Activated T-helper 2 cell treated with anti-CD3 and anti-CD28 coated beads, Interferon-gamma antibody, Interleukin-2, Interleukin-4, amounts not matched to agents 10 μg/mL and 5 μg/mL and 100 μg/mL, durations not matched to agents 14 hours and 24 hours and 36 hours (primary cell): ENCODE measurements at regions not wholly inside any gene's neighbourhood (a gene's known extent, or its start where the extent isn't known, plus 50 kb on each side); places are given as distances from the start of the nearest gene placed in this dataset.
A peak's percentile ranks its signal among the peaks of the same experiment; 100 is the strongest.

Experiments used
- DNase-seq: peaks from one replicate; pipeline ENCODE4 v3.0.0; 2021; ENCODE audit warnings: low spot score
- H3K27ac Mint-ChIP-seq: one replicate; pipeline ENCODE4 v1.8.0; 2021; ENCODE audit warnings: mixed read lengths
- H3K27me3 Mint-ChIP-seq: one replicate; pipeline ENCODE4 v1.8.0; 2021; ENCODE audit warnings: low read depth, mixed read lengths
- H3K36me3 Mint-ChIP-seq: one replicate; pipeline ENCODE4 v1.8.0; 2021; ENCODE audit warnings: low read depth, mixed read lengths
- H3K4me1 Mint-ChIP-seq: one replicate; pipeline ENCODE4 v1.8.0; 2021; ENCODE audit warnings: low read depth, mixed read lengths
- H3K4me3 Mint-ChIP-seq: one replicate; pipeline ENCODE4 v1.8.0; 2021; ENCODE audit warnings: low read depth, mild to moderate bottlenecking, moderate library complexity, mixed read lengths
- H3K9me3 Mint-ChIP-seq: one replicate; pipeline ENCODE4 v1.8.0; 2021; ENCODE audit warnings: mixed read lengths
- intact Hi-C: fragments of 100-400 bp; cut with micrococcal nuclease; formaldehyde crosslinking; loops from one replicate; pipeline ENCODE4 v1.15.1; 2023

DNA sequence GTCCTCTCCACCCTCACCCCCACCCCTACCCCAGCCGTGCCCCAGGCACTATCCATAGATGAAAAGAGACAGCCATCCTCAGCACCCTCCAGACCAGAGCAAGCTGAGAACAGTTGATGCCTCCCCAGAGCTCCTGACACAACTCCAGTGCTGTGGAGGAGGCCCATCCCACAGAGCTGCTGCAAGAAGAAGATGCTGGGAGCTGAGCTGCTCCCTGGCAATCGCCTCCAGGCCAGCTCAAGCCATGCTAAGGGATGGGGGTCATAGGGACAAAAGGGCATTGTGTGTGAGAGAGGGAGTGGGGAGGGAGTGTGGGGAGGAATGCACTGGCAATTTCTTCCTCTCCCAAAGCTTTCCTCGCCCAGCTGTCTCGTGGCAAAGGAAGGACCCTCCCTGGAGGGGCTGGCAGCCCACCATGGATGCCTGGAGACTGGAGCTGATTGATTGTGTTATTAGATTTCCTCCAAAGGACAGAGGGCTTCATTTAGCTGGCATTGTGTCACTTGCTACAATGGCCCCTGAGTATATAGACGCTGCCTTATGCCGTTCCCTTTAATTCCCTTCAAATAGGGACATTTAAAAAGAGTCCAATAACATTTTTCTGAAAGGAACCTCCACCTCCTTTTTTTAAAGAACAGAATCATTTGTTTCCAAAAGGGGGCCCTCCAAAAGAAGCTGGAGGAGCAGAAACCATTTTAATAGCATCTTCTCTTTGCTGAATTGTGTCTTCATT lies 476.4 kb downstream of the FOXO1 start:
- Mint-ChIP-seq H3K4me1 (peaks cover 62% of the 10 kb centered on the region), H3K27me3 (peaks cover 2% of the 10 kb centered on the region), H3K36me3 (no peaks in the 10 kb centered on the region), H3K4me3 (peak overlapping the region; percentile 33), H3K9me3 (no peaks in the 10 kb centered on the region), H3K27ac (peak overlapping the region; percentile 79)
- DNase-seq = no peak
- intact Hi-C loops = loop anchor here (1.0 to 2.0 kb wide), 3 partner anchors 17 to 473 kb away; no protein-coding TSS in a partner anchor

DNA sequence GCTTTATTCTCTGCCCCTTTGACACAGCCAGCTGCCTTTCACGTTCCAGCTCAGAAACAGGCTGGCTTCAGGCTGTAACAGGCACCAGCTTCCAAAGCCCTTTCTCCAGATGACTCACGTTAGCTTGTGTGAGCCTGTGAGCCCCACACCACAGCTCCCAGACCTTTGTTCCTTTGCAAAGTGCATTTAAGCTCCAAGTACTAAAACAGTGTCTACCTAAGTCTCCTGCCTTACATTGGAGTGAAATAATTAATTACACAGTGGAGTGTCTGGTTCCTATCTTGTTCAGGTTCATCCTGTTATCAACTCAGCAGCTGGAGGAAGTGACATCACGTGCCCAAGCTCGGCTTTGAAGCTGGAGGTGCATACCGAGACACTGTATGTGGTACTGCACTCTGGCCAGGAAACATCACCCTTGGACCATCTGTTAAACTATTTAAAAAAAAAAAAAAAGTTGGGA lies 475.8 kb downstream of the FOXO1 start:
- H3K27me3 Mint-ChIP-seq = peaks cover 2% of the 10 kb centered on the region
- peak overlapping the region; percentile 31 for H3K4me3 Mint-ChIP-seq
- intact Hi-C loops = loop anchor here (1.0 kb wide), 1 partner anchor 473 kb away; no protein-coding TSS in a partner anchor
- H3K36me3 Mint-ChIP-seq = no peaks in the 10 kb centered on the region
- peaks cover 59% of the 10 kb centered on the region for H3K4me1 Mint-ChIP-seq
- H3K27ac Mint-ChIP-seq = peak overlapping the region; percentile 79
- no peaks in the 10 kb centered on the region for H3K9me3 Mint-ChIP-seq
- peak; percentile 55 for DNase-seq

DNA sequence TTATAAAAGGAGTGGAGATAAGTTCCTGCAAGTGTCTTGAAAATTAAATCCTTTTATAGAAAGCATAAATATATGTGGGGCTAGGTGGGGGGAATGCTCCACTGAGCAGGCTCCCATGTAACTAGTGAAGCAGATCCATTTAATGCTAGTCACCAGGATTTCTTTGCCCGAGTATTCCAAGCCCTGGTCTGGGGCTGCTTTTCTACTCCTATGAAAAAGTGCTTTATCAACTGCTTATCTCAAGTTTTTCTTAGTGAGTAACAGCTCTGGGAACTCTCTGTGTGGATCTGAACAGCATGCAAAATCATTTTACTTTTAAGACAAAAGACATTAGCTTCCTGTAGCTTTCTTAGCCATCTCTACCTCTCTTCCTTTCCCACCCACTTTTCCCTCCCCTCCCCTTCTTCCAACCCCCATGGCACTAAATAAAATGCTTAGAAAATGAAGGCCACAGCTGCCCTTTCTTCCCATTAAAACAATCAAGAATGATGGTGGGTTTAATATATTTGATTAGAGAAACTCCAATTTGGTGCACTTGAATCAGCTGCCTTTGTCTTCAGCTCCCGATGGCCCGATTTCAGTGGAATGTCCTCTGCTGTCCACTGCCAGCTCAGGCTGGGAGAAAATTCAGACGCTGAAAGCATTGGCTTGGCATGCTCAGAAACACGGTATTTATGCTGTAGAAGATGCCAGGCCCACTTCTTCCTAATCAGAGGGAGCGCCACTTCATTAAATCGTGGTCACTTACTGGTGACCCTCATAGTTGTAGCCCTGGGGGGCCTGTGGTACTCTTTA lies 475.1 kb downstream of the FOXO1 start:
- intact Hi-C loops = no loop called here
- no peaks in the 10 kb centered on the region for H3K9me3 Mint-ChIP-seq
- DNase-seq = no peak
- H3K4me1 Mint-ChIP-seq = peaks cover 55% of the 10 kb centered on the region
- no peaks in the 10 kb centered on the region for H3K36me3 Mint-ChIP-seq
- peaks cover 2% of the 10 kb centered on the region for H3K27me3 Mint-ChIP-seq
- no peak overlapping the region for H3K4me3 Mint-ChIP-seq
- H3K27ac Mint-ChIP-seq = no peak overlapping the region

DNA sequence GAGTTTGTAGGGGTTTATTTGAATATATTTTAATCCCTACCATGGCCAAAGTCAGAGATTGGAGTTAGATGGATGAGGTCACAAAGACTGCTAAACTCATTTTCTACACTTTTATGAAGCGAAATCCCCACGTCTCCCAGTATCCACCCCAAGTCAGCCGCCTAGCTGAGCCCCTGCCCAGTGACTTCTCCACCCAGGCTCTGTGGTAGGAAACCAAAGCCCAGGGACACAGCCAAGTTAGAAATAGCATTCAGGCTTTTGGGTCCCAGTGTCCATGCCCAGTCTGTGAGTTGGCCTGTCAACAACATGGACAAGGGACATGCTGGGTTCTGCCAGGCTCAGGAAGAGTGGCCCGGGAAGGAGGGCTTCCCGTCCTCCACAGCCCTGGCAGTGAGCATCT lies 474.0 kb downstream of the FOXO1 start:
- Mint-ChIP-seq H3K27me3 (peaks cover 2% of the 10 kb centered on the region), H3K27ac (no peak overlapping the region)

DNA sequence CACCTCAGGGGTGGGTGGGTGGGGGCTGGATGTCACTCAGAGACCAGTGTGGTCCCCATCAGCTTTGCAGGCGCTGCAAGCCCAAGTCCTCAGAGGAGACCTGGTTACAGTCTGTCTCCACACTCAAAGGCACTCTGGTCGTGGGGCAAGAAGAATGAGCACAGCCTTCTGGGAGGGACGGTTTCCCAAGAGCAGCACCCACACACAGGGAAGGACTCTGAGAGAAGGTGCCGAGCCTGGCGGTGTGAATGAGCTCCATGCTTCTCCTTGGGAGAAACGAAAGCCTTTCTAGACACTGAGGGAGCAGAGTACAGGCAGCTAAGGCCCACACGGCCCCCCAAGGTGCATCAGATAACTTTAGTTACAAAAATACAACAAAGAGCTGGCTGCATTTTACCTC lies 473.6 kb downstream of the FOXO1 start:
- H3K36me3 Mint-ChIP-seq = no peaks in the 10 kb centered on the region
- H3K27ac Mint-ChIP-seq = no peak overlapping the region
- H3K27me3 Mint-ChIP-seq = peaks cover 2% of the 10 kb centered on the region

More for the DNA sequence above, 474.0 kb downstream of the FOXO1 start:
- DNase-seq = no peak
- Mint-ChIP-seq H3K4me1 (peaks cover 45% of the 10 kb centered on the region), H3K36me3 (no peaks in the 10 kb centered on the region), H3K4me3 (no peak overlapping the region), H3K9me3 (no peaks in the 10 kb centered on the region)
- intact Hi-C loops = no loop called here

DNA sequence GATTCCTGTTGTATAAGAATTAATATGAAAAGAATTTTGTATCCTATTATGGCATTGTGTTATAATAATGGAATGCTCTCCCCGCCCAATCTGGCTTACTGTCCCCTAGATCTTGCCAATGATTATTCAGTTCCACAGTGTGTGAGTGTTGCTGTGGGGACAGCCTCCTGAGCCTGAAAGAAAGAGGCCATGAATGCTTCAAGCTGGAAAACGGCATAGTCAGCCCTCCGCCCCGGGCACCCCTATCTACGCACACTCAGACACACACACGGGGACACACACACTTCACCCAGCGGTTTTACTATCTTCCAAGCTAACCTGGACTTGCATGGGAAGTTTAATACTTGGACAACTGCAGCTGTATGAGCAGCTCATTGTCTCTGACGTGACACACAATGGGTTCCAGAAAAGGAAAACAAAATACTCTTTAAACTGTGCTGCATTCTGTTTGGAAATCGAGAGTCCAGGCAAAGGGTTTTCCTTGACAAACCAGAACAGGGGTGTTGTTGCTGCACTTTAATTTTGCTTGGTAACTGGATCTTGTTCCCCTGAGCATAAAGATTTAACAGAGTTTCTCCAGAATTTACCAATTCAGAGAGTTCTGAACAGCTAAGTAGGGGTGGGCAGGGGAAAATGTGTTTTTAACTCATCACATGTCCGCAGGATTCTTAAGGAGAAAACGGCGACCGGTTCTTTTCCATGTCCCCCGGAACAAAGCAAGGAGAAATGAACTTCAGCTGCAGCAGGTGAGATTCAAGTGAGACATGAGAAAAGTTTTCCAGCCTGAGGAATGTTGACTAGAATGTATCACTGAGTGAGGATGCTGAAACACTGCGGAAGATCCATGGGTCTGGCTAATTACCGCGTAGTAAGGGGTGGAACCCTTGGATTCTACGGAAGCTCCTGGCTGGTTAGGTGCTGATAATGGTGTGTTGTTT lies 472.9 kb downstream of the FOXO1 start:
- no peak for DNase-seq
- H3K36me3 Mint-ChIP-seq = no peaks in the 10 kb centered on the region
- H3K4me1 Mint-ChIP-seq = peaks cover 34% of the 10 kb centered on the region
- H3K9me3 Mint-ChIP-seq = no peaks in the 10 kb centered on the region
- H3K27me3 Mint-ChIP-seq = peaks cover 2% of the 10 kb centered on the region
- H3K4me3 Mint-ChIP-seq = no peak overlapping the region
- no peak overlapping the region for H3K27ac Mint-ChIP-seq
- intact Hi-C loops = no loop called here

More for the DNA sequence above, 473.6 kb downstream of the FOXO1 start:
- intact Hi-C loops = no loop called here
- no peak for DNase-seq
- peaks cover 41% of the 10 kb centered on the region for H3K4me1 Mint-ChIP-seq
- no peaks in the 10 kb centered on the region for H3K9me3 Mint-ChIP-seq
- no peak overlapping the region for H3K4me3 Mint-ChIP-seq

DNA sequence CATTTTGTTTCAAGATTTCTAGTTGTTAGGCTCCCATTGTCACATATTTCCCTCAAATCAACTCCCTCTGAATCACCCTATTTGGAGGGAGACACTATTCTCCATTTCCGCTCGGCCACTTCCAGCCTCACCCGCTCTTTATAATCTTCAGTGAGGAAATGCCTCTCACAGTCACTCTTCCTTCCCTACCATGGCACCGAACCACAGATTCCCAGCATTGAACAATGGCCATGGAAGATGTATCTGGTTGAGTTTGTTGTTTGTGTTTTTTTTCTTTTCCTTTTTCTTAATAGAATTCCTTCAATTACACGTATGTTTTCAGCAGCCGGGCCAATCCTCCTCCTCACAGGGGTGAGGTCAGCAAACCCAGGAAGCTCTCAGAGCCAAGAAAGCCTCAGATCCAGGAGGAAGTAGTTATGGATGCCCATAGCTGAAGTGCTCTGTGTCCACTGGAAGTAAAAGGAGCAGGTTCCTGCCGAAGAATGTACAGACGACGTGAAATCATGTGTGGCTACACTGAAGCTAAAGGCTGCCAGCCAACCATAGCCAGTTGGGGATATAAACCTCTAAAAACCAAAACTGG lies 472.1 kb downstream of the FOXO1 start:
- intact Hi-C loops = no loop called here
- Mint-ChIP-seq H3K4me1 (peaks cover 26% of the 10 kb centered on the region), H3K27ac (no peak overlapping the region)

DNA sequence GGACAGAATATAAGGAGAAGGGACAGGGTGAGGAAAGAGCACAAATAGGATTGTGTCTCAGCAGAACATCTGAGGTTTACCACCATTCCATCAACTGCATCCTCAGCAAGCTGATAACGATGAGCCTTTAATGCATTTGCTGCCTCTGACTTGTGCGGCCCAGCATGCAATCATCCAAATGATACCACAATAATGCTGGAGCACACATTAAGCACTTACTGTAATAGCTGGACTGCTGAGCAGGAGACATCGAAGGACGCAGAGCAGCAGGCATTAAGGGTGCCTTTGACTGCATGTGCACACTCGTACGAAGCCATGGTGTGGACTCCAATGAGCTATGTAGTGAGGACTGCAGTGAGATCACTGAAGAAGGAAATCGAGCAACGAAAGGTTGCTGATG lies 469.4 kb downstream of the FOXO1 start:
- peaks cover 7% of the 10 kb centered on the region for H3K4me1 Mint-ChIP-seq
- intact Hi-C loops = no loop called here
- H3K9me3 Mint-ChIP-seq = no peaks in the 10 kb centered on the region
- no peak overlapping the region for H3K4me3 Mint-ChIP-seq
- H3K27me3 Mint-ChIP-seq = peaks cover 2% of the 10 kb centered on the region
- no peak for DNase-seq
- no peaks in the 10 kb centered on the region for H3K36me3 Mint-ChIP-seq
- H3K27ac Mint-ChIP-seq = no peak overlapping the region

More for the DNA sequence above, 472.1 kb downstream of the FOXO1 start:
- H3K4me3 Mint-ChIP-seq = no peak overlapping the region
- DNase-seq = no peak
- no peaks in the 10 kb centered on the region for H3K36me3 Mint-ChIP-seq
- peaks cover 2% of the 10 kb centered on the region for H3K27me3 Mint-ChIP-seq
- H3K9me3 Mint-ChIP-seq = no peaks in the 10 kb centered on the region

DNA sequence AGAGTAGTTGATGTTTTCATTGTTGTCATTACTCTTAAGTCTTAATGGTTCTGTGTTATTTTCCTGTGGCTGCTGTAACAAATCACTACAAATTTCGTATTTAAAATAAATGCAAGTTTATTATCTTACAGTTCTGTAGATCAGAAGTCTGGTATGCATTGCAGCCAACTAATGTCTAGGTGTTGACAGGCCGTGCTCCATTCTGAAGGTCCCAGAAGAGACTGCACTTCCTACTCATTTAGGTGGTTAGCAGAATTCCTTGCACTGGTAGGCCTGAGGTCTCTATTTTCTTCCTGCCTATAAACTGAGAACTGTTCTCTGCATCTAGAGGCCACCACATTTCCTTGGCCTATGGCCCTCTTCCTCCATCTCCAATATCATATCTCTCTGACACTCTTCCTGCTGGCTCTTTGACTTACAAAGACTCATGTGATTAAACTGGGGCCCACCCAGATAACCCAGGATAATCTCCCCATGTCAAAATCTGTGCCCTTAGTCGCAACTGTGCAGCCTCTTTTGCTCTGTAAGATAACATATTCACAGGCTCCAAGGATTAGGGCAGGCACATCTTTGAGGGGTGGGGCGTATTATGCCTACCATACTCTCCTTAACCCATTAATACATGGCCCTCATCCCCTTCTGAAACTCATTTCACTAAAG lies 468.4 kb downstream of the FOXO1 start:
- H3K4me1 Mint-ChIP-seq = peaks cover 7% of the 10 kb centered on the region
- H3K9me3 Mint-ChIP-seq = no peaks in the 10 kb centered on the region
- H3K36me3 Mint-ChIP-seq = no peaks in the 10 kb centered on the region
- H3K27ac Mint-ChIP-seq = no peak overlapping the region
- H3K27me3 Mint-ChIP-seq = peaks cover 2% of the 10 kb centered on the region
- intact Hi-C loops = no loop called here
- no peak for DNase-seq
- H3K4me3 Mint-ChIP-seq = no peak overlapping the region

DNA sequence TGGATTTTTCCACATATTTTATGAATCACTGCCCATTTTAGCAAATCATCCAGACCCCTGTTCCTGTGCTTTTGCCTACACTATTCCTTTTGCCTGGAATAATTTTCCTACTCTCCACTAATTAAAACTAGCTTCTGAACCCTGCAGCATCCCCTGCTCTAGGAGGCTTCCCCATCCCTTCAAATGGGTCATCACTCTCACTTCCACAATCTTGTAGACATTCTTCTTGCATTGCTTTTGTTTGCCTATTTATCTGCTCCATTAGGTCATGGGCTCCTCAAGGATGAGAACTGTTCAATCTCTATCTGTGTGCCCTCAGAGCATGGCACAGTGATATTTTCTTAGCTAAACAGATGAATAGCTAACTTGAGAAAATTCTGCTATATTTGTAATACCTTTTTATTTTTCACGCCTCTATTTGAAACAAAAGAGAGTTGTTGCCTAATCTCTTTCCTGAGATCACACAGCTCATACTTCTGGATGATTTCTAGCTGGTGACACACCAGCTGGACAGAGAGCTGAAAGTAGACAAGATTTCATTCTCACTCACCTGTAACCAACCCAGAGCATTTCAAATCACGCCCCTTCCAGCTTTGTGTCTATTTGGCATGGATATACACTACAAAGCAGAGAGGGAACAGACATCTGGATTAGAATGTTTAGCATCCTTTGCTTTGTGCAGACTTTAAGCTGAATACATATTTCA lies 466.0 kb downstream of the FOXO1 start:
- Mint-ChIP-seq H3K4me1 (peaks cover 9% of the 10 kb centered on the region), H3K27ac (no peak overlapping the region)

DNA sequence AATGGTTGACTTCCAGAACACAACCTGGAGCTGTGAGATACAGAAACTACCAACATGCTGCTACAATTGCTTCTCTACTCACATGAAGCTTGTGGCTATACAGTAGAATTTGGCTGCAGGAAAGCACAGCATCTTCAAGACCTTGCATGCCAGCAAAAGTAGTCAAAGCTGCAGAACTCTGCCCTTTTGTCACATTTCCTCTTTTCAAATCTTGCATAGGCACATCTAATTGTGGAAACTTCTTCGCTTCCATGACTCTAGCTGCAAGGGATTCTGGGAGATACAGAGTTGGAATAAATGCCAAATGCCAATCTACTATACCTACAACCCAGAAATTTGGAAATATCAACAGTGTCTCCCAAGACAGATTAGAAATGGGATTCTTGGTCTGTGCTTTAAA lies 462.2 kb downstream of the FOXO1 start:
- H3K27me3 Mint-ChIP-seq = no peaks in the 10 kb centered on the region
- H3K27ac Mint-ChIP-seq = no peak overlapping the region
- H3K36me3 Mint-ChIP-seq = peaks cover 19% of the 10 kb centered on the region
- peaks cover 14% of the 10 kb centered on the region for H3K9me3 Mint-ChIP-seq
- peaks cover 27% of the 10 kb centered on the region for H3K4me1 Mint-ChIP-seq
- intact Hi-C loops = no loop called here
- DNase-seq = no peak
- no peak overlapping the region for H3K4me3 Mint-ChIP-seq

More for the DNA sequence above, 466.0 kb downstream of the FOXO1 start:
- no peak for DNase-seq
- Mint-ChIP-seq H3K36me3 (peaks cover 2% of the 10 kb centered on the region), H3K4me3 (no peak overlapping the region), H3K27me3 (no peaks in the 10 kb centered on the region), H3K9me3 (peaks cover 6% of the 10 kb centered on the region)
- intact Hi-C loops = no loop called here
